T-cell (primary cell): ENCODE measurements at regions not wholly inside any gene's neighbourhood (a gene's known extent, or its start where the extent isn't known, plus 50 kb on each side); places are given as distances from the start of the nearest gene placed in this dataset.

Experiments used
- ATAC-seq, 4 experiments: fragments of 200-7000 bp in 3 of 4; fragments of 150-1000 bp in 1 of 4; cut with Tn5 transposase; replicated peaks in 1 of 4; 1 replicate in 3 of 4; 2 replicates in 1 of 4; pipeline ENCODE4 v1.10.0; 2021; ENCODE audit warnings: moderate library complexity in 3 of 4, mild to moderate bottlenecking in 2 of 4, moderate number of reproducible peaks in 1 of 4
- CTCF ChIA-PET, 2 donors: fragments of 300-600 bp; sonication (Branson Sonifier 250); formaldehyde crosslinking; loops; one replicate each; lab custom pipeline; 2022; ENCODE audit warnings: antibody characterized with exemption in 2 of 2; lab: Charles Lee
- POLR2A ChIA-PET, 2 donors: fragments of 300-600 bp; sonication (Branson Sonifier 250); formaldehyde crosslinking; loops; one replicate each; lab custom pipeline; 2022; ENCODE audit warnings: antibody characterized with exemption in 2 of 2; lab: Charles Lee
- DNase-seq, 35 experiments: peaks; one replicate each; pipeline versions ENCODE4 v3.0.0 to v3.0.0-alpha.2; 2013 to 2023
- H3K27ac ChIP-seq: one replicate; pipeline ENCODE4 v1.5.1; 2013; ENCODE audit warnings: low read length
- H3K27me3 ChIP-seq, 2 experiments: replicated peaks in 1 of 2; 1 replicate in 1 of 2; 2 replicates in 1 of 2; pipeline versions ENCODE4 v1.6.1 to v1.7.0; 2013; ENCODE audit warnings: low read length in 1 of 2, mixed read lengths in 1 of 2; ENCODE audit not compliant: control insufficient read depth in 2 of 2, insufficient read depth in 2 of 2; ENCODE audit errors: extremely low read depth in 1 of 2
- H3K36me3 ChIP-seq, 2 donors: 1 replicate in 1 of 2; 2 replicates in 1 of 2; pipeline versions ENCODE4 v1.6.1 to v1.7.0; 2013; ENCODE audit warnings: low read length in 1 of 2; ENCODE audit not compliant: control insufficient read depth in 2 of 2, insufficient read depth in 1 of 2; ENCODE audit errors: extremely low read depth in 1 of 2
- H3K4me1 ChIP-seq, 2 experiments: 1 replicate in 1 of 2; 2 replicates in 1 of 2; pipeline versions ENCODE4 v1.6.1 to v1.7.0; 2013; ENCODE audit warnings: low read length in 2 of 2, mixed read lengths in 1 of 2; ENCODE audit not compliant: insufficient read depth in 2 of 2, control insufficient read depth in 1 of 2; ENCODE audit errors: extremely low read depth in 1 of 2
- H3K4me3 ChIP-seq, 2 donors: 1 replicate in 1 of 2; 2 replicates in 1 of 2; pipeline versions ENCODE4 v1.5.1 to v1.7.0; 2013; ENCODE audit warnings: mild to moderate bottlenecking in 2 of 2, low read length in 1 of 2, moderate library complexity in 1 of 2; ENCODE audit not compliant: control insufficient read depth in 1 of 2; ENCODE audit errors: extremely low read depth in 1 of 2
- H3K9me3 ChIP-seq: 2 replicates; pipeline ENCODE4 v1.7.0; 2013
- H3K27ac Mint-ChIP-seq, 2 donors: one replicate each; pipeline ENCODE4 v1.8.0; 2020 to 2021; ENCODE audit warnings: mild to moderate bottlenecking in 2 of 2, mixed read lengths in 2 of 2
- H3K27me3 Mint-ChIP-seq, 2 donors: one replicate each; pipeline ENCODE4 v1.8.0; 2021 to 2022; ENCODE audit warnings: mixed read lengths in 2 of 2
- H3K36me3 Mint-ChIP-seq: one replicate; pipeline ENCODE4 v1.8.0; 2021; ENCODE audit warnings: mixed read lengths
- H3K4me1 Mint-ChIP-seq, 3 donors: one replicate each; pipeline ENCODE4 v1.8.0; 2020 to 2022; ENCODE audit warnings: mixed read lengths in 3 of 3, mild to moderate bottlenecking in 1 of 3
- H3K4me3 Mint-ChIP-seq, 3 donors: one replicate each; pipeline ENCODE4 v1.8.0; 2020 to 2022; ENCODE audit warnings: mild to moderate bottlenecking in 3 of 3, mixed read lengths in 3 of 3, moderate library complexity in 3 of 3
- H3K9me3 Mint-ChIP-seq, 3 donors: one replicate each; pipeline ENCODE4 v1.8.0; 2020 to 2022; ENCODE audit warnings: mixed read lengths in 3 of 3
- WGBS: methylation state at CpG from one replicate; pipeline ENCODE4 v1.1.5; 2013; ENCODE audit warnings: missing lambda C conversion rate; ENCODE audit not compliant: insufficient coverage; 5-methylcytosine and 5-hydroxymethylcytosine counted together

DNA sequence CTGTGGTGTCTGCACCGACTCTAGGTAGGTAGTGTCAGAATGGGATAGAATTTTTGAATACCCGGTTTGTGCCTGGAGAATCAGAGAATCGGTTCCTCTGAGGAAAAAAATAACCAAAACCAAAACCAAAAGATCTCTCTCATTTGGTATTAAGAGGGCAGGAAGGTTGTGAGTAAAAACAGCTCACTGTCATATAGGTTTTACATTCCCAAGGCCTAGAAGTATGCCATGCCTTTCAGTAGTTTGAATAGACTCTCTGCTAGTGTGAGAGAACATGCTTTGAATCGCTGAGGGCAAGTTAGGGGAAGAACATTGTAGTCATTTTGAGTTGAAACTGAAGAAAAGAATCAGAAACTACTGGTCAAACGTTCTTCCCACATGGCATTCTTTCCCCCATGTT is 411.4 kb upstream of the CD180 start:
- peaks cover 0 to 9% (median 9%) of the 10 kb centered on the region in 3 donors for H3K4me1 Mint-ChIP-seq
- H3K9me3 Mint-ChIP-seq = peaks cover under 1 to 5% (median 1%) of the 10 kb centered on the region in 3 donors
- H3K27me3 Mint-ChIP-seq = peaks cover 3 to 31% of the 10 kb centered on the region in 2 donors
- no peak for DNase-seq
- no peak overlapping the region for H3K4me3 Mint-ChIP-seq
- Histone ChIP-seq H3K36me3 (no peaks in the 10 kb centered on the region), H3K9me3 (no peaks in the 10 kb centered on the region), H3K27ac (no peak overlapping the region), H3K4me1 (peaks cover 0 to 5% of the 10 kb centered on the region in 2 experiments), H3K4me3 (no peak overlapping the region), H3K27me3 (no peaks in the 10 kb centered on the region)
- H3K27ac Mint-ChIP-seq = no peak overlapping the region
- peaks cover 3% of the 10 kb centered on the region for H3K36me3 Mint-ChIP-seq
- CTCF ChIA-PET = no interaction called here
- WGBS = 60% methylated on average over 1 of the region's 5 CpGs
- no peak for ATAC-seq
- POLR2A ChIA-PET = no interaction called here

DNA sequence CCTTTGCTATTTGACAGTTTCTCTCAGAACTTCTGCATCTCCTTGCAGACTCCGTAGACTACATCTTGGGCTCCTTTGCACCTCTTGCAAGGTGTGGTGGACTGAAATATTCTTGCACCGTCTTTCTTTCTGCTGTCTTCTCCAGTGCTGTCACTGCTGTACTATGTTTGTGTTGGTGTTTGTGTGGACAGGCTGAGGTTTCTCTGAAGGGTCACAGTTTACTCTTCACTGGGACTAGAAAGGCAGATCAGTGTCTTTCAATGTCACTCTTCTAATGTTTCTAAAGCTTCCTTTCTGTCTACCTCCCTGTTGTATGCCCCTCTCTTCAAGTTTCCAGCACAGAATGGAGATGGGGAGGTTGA is 410.0 kb upstream of the CD180 start:
- Mint-ChIP-seq H3K36me3 (peaks cover 3% of the 10 kb centered on the region), H3K4me1 (peaks cover 0 to 2% (median 0%) of the 10 kb centered on the region in 3 donors), H3K9me3 (peaks cover 6 to 14% (median 7%) of the 10 kb centered on the region in 3 donors), H3K4me3 (no peak overlapping the region), H3K27me3 (peaks cover 3 to 31% of the 10 kb centered on the region in 2 donors), H3K27ac (no peak overlapping the region)
- ChIA-PET CTCF (no interaction called here), POLR2A (no interaction called here)
- H3K27me3 ChIP-seq = no peaks in the 10 kb centered on the region
- DNase-seq (no peak), ATAC-seq (no peak)
- no peaks in the 10 kb centered on the region for H3K36me3 ChIP-seq
- no peak overlapping the region for H3K27ac ChIP-seq
- no peaks in the 10 kb centered on the region for H3K4me1 ChIP-seq
- no peaks in the 10 kb centered on the region for H3K9me3 ChIP-seq
- WGBS = 92% methylated on average over 2 of the region's 2 CpGs
- no peak overlapping the region for H3K4me3 ChIP-seq

DNA sequence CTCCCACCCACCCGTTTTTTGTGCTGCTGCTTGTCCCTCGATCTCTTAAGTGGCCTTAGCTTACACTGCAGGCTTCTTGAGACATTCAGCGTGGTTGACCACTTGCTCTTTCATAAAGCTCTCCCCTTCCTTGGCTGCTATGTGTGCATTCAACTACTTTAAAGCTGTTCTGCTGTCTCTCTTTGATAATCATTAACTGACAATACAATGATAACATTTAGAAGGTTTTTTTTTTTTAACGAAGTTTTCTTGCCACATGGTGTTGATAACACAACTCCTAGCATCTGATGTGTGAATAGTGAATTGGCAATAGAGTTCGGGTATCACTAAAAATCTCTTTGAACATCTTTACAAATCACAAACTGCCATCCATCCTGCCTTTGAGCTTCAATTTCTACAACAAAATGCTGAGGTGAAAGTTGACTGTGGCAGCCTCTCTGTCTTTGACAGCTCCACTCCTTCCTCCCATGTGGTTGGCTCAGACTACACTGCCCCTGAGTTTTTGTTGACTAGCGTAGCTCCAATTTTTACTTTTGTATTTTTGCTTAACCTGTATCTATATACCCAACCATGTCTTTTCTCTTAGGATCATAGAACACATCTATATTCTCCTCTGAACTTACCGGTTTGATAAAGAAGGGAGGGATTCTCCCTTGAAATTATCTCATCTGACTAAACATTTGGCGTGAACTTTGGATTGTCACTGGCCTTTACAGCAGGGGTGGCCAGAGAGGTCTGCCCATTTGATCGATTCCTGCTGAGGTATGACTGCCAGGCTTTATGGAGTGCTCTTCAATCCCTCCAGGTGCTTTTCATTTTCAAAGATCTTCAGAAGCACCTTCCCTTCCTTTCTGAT is 409.4 kb upstream of the CD180 start:
- Histone ChIP-seq H3K27ac (no peak overlapping the region), H3K4me3 (no peak overlapping the region), H3K4me1 (no peaks in the 10 kb centered on the region), H3K36me3 (no peaks in the 10 kb centered on the region), H3K9me3 (no peaks in the 10 kb centered on the region), H3K27me3 (no peaks in the 10 kb centered on the region)
- peaks cover 3 to 31% of the 10 kb centered on the region in 2 donors for H3K27me3 Mint-ChIP-seq
- no peak overlapping the region for H3K27ac Mint-ChIP-seq
- CTCF ChIA-PET = interaction anchor here in 1 of 2 donors (0.6 kb wide), 1 partner anchor 1389 kb away, joined by 4 read pairs; no protein-coding TSS in a partner anchor
- POLR2A ChIA-PET = interaction anchor here in 1 of 2 donors (0.6 kb wide), 1 partner anchor 230 kb away, joined by 5 read pairs; no protein-coding TSS in a partner anchor
- WGBS = 64% methylated on average over 5 of the region's 9 CpGs
- H3K9me3 Mint-ChIP-seq = peaks cover 10 to 18% (median 11%) of the 10 kb centered on the region in 3 donors
- no peak for ATAC-seq
- H3K4me3 Mint-ChIP-seq = no peak overlapping the region
- no peaks in the 10 kb centered on the region for H3K4me1 Mint-ChIP-seq
- H3K36me3 Mint-ChIP-seq = peaks cover 3% of the 10 kb centered on the region
- DNase-seq = no peak

DNA sequence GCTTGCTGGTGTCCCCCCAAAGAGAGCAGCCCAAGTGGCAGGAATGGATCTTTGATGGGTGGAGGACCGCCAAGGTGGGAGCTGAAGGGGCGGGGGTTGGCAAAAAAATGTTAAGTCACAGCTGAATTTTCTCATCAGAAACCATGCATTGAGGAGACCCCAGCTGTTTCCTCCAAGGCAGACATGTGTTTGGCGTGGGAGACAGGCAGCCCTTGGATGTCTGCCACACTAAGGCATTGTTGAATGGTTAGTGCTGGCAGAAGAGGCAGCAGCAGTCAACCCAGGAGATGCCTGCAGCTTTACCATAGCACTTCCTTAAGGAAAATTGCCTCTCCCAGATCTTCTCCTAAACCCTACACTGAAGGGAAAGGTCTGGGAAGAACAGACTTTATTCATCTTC is 394.9 kb upstream of the CD180 start:
- no peaks in the 10 kb centered on the region for H3K4me1 Mint-ChIP-seq
- no peaks in the 10 kb centered on the region for H3K4me1 ChIP-seq
- no peaks in the 10 kb centered on the region for H3K27me3 ChIP-seq
- DNase-seq = no peak
- H3K36me3 Mint-ChIP-seq = peaks cover 3% of the 10 kb centered on the region
- no peaks in the 10 kb centered on the region for H3K36me3 ChIP-seq
- H3K27ac Mint-ChIP-seq = no peak overlapping the region
- ChIA-PET POLR2A (no interaction called here), CTCF (no interaction called here)
- WGBS = 68% methylated on average over 2 of the region's 3 CpGs
- ATAC-seq = no peak
- no peaks in the 10 kb centered on the region for H3K27me3 Mint-ChIP-seq
- H3K9me3 ChIP-seq = no peaks in the 10 kb centered on the region
- H3K4me3 ChIP-seq = no peak overlapping the region
- no peak overlapping the region for H3K27ac ChIP-seq
- H3K9me3 Mint-ChIP-seq = peaks cover 0 to 8% (median 0%) of the 10 kb centered on the region in 3 donors
- no peak overlapping the region for H3K4me3 Mint-ChIP-seq

DNA sequence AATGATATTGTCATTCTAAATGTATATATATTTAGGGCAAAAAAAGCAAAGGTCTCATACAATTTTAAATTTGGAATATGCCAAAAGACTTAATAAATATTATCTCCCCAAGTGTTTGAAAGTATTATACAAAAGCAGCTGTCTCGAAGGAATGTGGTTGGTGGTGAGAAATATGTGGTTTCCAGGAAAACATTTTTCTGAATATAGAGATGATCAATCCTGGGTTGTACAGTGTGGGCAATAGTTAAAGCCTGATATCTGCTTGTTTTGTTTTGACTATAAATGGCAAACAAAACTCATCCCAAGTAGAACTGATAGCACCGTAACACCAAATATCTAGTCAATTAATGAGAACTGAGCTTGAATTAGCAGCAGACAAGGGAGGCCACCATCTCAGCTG is 391.8 kb upstream of the CD180 start:
- Histone ChIP-seq H3K4me1 (no peaks in the 10 kb centered on the region), H3K9me3 (no peaks in the 10 kb centered on the region), H3K4me3 (no peak overlapping the region), H3K27ac (no peak overlapping the region), H3K36me3 (no peaks in the 10 kb centered on the region), H3K27me3 (no peaks in the 10 kb centered on the region)
- ATAC-seq (no peak), DNase-seq (no peak)
- no CpG with 5 or more reads among the region's 2 CpGs for WGBS
- Mint-ChIP-seq H3K4me3 (no peak overlapping the region), H3K9me3 (peaks cover 0 to 2% (median 0%) of the 10 kb centered on the region in 3 donors), H3K27ac (no peak overlapping the region), H3K4me1 (no peaks in the 10 kb centered on the region), H3K27me3 (no peaks in the 10 kb centered on the region), H3K36me3 (peaks cover under 1% of the 10 kb centered on the region)
- POLR2A ChIA-PET = no interaction called here
- CTCF ChIA-PET = interaction anchor here in 1 of 2 donors (0.6 kb wide), 1 partner anchor 323 kb away, joined by 3 read pairs; no protein-coding TSS in a partner anchor

DNA sequence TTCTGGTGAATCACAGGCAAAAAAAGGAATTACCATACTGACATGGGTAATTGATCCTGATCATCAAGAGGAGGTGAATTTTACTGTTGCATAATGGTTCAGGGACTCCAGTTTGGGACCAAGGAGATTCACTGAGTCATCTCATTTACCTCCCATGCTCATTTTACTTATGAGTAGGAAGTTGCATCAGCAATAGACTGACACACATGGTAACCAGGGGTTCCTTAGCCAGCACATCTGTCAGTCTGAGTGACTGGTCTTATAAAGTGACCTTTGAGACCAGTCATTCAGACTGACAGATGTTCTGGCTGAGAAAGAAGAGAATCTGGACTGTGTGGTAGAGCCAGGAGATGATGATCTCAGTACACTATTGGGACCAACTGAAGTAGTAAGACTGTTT is 384.6 kb upstream of the CD180 start:
- Histone ChIP-seq H3K4me3 (no peak overlapping the region), H3K27me3 (no peaks in the 10 kb centered on the region), H3K9me3 (no peaks in the 10 kb centered on the region), H3K36me3 (no peaks in the 10 kb centered on the region), H3K27ac (no peak overlapping the region), H3K4me1 (no peaks in the 10 kb centered on the region)
- DNase-seq (no peak), ATAC-seq (no peak)
- Mint-ChIP-seq H3K27me3 (no peaks in the 10 kb centered on the region), H3K4me1 (no peaks in the 10 kb centered on the region), H3K27ac (no peak overlapping the region), H3K9me3 (peaks cover 0 to 3% (median 0%) of the 10 kb centered on the region in 3 donors), H3K36me3 (no peaks in the 10 kb centered on the region), H3K4me3 (no peak overlapping the region)
- POLR2A ChIA-PET = interaction anchor here in 1 of 2 donors (0.6 kb wide), 1 partner anchor 228 kb away, joined by 3 read pairs; no protein-coding TSS in a partner anchor
- CTCF ChIA-PET = interaction anchor here (0.6 to 0.7 kb wide), 3 partner anchors 152 to 899 kb away, joined by 3 to 5 read pairs (median 4); no protein-coding TSS in a partner anchor
